ENCODE measurements at regions not wholly inside any gene's neighbourhood (a gene's known extent, or its start where the extent isn't known, plus 50 kb on each side); places are given as distances from the start of the nearest gene placed in this dataset.

GRCh38 chr3:157807280-157807679, 298.9 kb downstream of the SHOX2 start:
- TF ChIP-seq CTCF (IDR thresholded peaks at IDR 0.05) (no peak), POLR2A (IDR thresholded peaks at IDR 0.05) (no peak)
